GM19351 (cell line): ENCODE measurements at regions not wholly inside any gene's neighbourhood (a gene's known extent, or its start where the extent isn't known, plus 50 kb on each side); places are given as distances from the start of the nearest gene placed in this dataset.

Experiments
- ATAC-seq: cut with Tn5 transposase; IDR thresholded peaks from one replicate; pipeline ENCODE4 v1.9.1; 2021; ENCODE audit warnings: mild to moderate bottlenecking, moderate library complexity; ENCODE audit not compliant: unreplicated experiment

DNA sequence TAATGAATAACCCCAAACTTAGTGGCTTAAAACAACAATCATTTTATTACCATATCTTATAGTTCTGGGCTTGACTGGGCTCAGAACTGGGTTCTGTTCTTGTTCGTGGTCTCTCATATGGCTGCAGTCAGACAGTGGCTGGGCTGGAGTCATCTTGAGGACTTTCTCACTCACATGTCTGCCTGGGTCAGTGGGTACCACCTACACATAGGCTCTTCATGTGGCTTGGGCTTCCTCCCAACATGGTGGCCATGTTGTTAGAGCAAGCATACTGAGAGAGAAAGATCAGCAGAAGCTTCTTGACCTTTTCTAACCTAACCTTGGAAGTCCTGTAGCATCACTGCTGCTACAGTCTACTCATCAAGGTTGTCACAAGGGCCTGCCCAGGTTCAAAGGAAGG, 158.6 kb upstream of the SDK2 start:
- no peak for ATAC-seq

DNA sequence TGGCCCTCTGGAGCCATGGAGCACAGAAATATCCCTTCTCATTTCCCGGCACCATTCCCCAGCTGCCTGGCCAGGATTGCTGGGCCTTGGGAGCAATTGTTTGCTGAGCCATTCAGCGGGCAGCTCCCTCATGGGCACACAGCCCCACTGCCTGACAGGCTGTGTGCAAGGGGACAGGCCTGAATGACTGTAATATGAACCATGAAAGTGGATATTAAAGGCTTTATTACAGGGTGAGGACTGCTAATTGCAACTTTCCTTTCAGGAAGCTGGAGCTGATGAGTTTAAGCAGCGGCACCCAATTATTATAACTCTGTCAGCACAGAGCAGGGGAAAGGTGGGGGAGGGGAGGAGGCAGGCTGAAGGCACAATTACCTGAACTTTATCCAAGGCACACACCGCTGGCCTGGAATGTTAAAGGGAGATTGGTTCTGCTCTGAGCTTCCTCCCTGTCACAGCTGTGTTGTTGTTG, 159.8 kb upstream of the SDK2 start:
- ATAC-seq: no peak

DNA sequence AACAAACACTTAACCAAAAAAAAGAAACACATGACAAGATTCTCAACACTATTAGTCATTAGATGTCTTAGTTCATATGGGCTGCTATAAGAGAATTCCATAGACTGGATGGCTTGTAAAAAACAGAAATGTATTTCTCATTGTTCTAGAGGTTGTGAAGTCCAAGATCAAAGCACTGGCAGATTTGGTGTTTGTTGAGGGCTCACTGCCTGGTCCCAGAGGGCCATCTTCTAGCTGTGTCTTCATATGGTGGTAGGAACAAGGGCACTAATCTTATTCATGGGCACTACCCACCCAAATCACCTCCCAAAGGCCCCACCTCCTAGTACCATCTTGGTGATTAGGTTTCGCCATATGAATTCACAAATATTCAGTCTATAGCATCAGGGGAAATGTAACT, 162.5 kb upstream of the SDK2 start:
- no peak for ATAC-seq

DNA sequence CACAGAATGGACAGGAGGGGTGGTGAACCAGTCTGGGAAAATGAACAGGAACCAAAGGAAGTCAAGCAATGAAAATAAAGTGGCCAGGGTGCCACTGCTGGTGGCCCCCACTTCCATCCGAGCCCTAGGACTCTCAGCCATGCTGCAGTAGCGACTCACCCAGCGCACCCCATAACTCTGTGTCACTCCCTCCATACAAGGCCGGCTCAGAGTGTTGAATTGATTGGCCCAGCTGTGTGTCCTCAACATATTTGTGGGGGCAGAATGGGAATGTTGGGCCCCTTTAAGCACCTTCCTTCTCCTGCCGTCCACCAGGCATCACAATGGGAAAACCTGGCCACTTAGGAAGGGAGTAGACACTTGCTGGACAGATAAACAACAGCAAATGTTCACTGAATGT, 169.0 kb upstream of the SDK2 start:
- ATAC-seq: no peak

DNA sequence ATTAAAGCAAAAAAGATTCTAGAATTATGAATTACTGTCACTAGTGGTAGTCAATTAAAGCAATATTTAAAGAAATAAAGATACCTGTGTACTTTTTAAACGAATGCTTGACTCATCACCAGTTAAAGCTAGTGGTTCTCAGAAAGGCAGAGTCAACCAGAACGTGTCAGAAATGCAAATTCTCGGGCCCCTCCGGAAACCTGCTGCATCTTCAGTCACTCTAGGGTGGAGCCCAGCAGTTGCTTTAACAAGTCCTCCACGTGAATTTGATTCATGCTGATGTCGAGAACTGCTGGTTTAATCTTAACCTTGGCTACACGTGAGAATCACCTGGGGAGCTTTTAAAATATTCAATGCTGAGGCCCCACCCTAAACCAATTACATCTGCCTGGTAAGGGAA, 169.8 kb upstream of the SDK2 start:
- ATAC-seq: no peak

DNA sequence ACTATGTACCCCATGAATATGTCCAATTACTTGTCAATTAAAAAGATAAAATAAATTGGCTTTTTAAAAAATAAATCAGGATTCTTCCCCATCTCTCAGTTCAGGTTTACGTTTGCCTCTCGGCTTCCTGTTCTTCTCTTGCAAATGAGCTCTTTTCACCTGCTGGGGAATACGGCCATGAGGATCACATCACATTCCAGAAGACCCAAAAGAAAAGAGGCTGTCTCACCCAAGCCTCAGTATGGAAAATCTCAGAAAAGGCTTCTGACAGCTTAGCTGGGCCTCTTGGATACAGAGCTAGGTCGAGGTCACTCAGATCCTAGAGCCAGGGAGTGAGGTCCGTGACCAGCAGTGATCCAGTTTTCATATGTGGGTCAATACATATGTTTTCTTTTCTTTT, 171.2 kb upstream of the SDK2 start:
- ATAC-seq: no peak

DNA sequence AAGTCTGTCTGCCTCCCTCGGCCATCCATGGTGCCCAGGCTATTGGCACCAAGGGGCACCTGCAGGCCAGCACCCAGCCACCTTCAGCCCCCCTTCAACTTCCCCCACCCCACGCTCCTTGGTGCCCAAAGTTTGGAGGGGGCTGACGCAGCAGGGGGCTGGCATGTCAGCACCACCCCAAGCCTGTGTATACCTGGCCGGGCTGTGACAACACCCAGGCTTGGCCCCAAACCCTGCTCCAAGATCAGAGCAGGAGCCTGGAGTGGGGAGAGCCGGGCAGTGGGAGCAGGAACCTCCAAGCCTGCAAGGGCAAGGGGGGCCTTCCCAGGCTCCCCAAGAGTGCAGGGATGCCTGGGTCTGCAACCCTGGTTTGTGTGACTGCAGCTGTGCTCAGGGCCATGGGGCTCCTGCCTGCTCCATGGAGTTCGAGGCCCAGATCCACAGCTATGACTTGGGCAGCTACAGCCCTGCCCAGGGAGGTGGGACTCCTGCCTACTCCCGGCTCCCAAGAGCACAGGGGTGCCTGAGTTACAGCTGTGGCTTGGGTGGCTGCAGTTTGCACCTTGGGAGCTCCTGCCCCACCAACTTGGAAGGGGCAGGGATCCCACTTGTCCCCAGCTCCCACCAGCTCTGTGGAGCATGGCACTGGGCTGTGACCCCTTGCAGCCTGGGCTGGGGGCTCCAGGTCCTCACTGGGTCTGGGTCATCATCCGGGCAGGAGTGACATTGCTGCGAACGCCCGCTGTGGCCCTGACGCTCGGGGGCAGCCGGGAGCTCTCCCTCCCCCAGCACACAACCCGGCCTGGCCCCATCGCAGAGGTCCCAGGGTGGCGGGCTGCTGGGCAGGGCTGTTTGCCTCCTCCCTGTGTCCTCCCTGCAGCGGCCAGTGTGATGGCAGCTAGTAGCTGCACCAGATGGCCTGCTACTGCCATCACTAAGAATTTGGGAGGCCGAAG, 175.5 kb upstream of the SDK2 start:
- ATAC-seq: no peak

DNA sequence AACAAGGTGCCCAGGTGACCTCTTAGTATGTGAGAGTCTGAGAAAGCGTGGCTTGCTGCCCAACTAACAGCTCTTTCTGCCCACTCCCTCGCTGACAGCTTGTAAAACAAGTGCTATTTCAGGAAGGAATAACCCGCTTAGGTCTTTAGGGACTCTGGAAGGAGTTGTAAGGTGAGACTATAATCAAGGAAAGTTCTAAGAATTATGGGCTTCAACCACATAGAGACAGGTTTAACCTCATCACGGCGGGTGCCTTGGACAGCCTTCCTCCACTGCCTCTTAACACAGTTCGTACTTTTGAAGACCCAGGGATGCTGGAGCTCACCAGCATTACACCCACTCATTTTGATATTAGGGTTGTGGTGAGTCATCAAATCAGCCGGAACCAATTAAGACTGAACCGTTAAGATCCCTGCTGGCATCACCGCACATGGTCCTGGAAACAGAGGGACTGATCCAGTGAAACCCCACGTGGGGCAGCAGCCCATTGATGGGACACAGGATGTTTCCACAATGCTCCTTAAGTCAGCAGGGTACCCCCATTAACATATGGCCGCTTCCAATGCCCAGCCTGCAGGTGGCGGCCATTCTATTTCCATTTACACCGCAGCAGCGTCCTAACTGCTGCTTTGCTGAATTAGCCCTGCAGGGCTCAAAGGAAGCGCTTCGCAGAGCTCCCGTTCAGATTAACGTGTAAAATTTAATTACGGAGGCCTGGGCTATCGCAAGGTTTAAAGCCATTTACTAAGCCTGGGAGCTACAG, 176.6 kb upstream of the SDK2 start:
- no peak for ATAC-seq

DNA sequence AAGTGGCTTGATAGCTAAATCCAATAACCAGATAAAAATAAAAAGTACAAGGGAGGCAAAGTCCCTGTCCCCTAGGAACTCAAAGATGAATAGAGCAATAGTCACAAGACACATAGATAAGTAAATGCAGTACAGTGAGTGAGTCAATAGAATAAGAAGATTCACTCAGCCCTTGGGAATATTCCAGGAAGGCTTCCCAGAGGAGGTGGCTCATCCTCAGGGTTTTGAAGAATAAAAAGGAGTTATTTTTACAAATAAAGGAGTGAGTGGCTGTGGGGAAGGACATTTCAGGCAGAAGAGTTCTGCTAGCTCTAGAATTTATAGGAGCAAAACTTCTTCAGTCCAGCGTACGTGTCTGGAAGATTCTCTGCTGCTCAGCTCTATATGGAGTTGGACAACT, 177.4 kb upstream of the SDK2 start:
- no peak for ATAC-seq

DNA sequence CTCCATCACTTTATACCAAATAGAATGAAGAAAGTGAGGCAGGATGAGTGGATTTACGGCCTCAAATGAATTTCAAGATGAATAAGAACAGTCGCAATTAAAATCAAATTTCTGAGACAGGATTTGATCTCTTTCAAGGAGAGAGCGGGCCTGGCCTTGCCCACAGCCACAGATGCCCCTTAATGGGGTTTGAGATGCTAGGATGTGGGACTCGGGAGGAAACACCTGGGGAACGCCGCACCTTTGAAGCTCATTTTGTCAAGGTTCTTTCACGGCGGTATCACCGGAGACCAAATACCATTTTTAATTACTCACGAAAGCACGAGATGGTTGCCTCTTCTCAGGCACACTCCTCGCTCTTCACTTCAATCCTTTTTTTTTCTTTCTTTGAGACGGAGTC, 178.1 kb upstream of the SDK2 start:
- ATAC-seq: no peak

DNA sequence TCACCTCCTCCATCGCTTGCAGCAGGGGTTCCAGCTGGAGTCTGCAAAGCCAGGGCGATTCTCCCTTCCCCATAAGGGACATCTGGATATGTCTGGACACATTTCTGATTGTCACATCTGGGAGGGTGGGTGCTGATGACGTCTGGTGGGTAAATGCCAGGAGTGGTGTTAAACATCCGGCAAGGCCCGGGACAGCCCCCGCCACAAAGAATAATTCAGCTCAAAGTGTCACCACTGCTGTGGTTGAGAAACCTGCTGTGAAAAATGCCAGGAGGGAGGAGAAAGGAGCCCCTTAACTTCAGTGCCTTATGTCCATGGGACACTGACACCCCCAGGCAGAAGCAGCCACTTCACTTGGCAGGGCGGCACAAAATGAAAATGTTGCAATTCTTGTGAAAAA, 179.4 kb upstream of the SDK2 start:
- no peak for ATAC-seq

DNA sequence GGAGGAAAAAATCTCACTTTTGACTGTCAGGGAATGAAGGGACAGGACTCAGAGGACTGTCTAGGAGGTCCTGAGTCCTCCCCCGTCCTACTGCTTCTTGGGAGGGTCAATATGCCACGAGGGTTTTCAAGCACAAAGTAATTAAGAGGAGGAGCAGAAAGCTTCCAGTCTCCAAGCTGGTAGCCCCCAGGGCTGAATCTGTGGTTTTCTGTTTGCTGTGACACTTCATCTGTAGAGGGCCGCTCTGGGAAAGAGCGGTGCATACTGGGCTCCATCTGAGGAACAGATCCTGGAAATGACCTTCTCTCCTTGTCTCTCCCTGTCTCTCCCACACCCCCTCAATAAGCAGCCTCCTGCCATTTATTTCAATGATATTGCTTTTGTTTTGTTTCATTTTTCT, 180.1 kb upstream of the SDK2 start:
- ATAC-seq: no peak

DNA sequence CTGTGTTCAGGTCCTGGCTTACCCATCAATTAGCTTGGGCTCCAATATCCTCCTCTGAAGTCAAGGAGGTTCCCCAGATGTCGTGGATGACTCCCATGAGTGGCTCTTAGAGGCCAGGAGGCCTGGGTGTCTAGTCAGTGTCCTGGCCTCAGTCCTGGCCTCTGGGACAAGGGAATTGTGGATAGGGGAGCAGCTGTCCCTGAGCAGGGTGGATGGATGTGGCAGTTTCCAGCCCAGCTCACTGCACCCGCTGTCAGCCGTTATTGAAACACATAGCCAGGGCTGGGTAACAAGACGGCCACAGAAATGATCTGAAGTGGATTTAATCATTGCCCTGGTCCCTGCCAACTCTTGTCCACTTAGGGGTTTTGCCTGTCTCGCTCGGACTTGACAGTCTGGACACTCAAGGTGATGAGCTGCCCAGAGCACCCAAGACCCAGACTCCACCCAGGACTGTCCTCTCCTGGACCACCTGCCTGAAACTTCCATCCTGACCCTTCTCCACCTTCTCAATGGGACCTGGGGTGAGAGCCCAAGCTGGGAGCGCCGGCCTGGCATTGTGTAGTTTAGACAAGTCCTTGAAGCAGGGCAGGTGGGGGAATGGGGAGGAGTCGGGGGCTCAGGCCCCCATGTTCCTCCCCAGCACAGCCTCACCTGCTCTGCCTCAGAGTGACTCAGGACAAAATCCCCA, 182.1 kb upstream of the SDK2 start:
- ATAC-seq: no peak

DNA sequence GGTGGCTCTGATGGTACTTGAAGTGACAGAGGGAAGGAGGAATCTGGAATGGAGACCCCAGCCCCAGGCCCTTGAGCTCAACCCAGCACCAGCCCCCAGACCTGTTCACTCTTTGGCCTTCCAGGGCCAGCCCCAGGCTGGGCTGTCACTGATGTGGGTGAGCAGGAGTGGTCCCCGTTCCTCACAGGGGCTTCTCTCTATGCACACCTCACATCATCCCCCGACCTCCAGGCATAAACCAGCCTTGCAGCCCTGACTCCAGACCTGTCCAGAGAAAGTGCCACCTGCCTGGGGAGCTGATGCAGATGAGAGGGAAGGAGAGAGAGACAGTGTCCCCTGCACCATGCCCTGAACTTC, 182.6 kb upstream of the SDK2 start:
- no peak for ATAC-seq

DNA sequence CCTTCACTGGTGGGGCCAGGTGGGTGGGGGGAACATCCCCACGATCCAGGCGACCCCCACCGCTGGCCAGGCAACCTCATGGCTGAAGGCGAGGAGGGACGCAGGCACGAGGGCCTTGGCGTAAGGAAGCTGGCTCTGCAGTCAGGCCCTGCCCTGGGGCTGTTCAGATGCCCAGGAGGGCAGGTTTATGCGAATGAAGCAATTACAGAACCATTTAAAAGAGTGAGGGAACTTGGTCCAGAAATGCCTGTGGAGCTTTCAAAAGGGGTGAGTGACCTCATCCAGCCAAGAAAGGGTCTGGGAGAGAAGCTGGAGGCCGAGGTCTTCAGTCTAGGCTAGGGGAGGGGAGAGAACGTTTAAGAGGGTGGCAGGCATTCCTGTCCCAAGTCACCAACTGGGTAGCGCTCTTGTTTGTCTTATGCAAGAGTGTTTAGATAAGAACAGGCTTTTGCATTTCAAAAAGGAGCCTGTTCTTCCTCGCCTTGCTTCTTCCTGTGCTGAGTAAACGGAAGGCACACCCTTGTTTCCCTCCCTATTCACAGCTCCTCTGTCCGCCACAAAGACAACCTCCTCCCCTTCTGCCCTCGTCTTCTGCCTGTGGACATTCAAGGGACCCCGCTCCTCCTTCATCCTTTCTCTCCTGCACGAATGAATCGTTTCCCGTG, 183.5 kb upstream of the SDK2 start:
- no peak for ATAC-seq

DNA sequence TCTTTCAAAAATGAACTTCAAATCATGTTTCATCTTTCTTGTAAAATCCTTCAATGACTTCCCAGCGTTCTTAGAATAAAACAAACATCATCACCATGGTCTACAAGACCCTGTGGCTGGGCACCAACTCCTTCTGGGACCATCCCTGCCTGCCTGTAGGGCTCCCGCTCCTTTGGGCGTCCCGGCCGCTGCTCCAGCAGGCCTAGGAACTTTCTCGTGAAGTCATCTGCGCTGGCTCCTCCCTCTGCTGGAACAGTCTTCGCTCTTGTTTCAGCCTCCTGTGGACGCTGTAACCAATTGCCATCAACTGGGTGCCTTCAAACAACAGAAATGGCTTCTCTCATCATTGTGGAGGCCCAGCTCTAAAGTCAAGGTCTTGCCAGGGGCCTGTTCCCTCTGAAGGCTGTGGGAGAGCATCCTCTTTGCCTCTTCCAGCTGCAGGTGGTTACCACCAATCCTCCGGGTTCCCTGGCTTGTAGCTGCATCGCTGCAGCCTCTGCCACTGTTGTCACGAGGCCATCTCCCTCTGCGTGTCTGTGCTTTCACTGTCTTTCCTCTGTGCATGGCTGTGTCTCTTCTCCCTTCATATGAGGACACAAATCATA, 185.5 kb upstream of the SDK2 start:
- no peak for ATAC-seq

DNA sequence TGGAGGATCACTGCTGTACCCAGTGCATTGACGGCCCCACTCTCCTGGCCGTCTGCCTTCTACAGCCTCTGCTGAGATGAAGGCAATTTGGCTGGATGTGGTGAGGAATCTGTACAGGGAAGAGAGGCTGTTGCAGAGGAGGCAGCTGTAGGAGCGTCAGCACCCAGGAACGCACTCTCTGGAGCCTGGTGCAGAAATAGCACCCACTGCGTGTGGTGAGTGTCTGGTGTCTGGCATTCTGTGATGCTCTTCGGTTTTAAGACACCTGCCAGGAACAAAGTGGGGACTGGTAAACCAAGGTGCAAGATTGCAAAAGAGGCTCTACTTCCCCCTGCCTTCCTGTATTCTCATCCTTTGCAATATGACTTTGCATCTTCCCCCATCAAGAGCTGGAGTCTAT, 187.5 kb upstream of the SDK2 start:
- no peak for ATAC-seq

DNA sequence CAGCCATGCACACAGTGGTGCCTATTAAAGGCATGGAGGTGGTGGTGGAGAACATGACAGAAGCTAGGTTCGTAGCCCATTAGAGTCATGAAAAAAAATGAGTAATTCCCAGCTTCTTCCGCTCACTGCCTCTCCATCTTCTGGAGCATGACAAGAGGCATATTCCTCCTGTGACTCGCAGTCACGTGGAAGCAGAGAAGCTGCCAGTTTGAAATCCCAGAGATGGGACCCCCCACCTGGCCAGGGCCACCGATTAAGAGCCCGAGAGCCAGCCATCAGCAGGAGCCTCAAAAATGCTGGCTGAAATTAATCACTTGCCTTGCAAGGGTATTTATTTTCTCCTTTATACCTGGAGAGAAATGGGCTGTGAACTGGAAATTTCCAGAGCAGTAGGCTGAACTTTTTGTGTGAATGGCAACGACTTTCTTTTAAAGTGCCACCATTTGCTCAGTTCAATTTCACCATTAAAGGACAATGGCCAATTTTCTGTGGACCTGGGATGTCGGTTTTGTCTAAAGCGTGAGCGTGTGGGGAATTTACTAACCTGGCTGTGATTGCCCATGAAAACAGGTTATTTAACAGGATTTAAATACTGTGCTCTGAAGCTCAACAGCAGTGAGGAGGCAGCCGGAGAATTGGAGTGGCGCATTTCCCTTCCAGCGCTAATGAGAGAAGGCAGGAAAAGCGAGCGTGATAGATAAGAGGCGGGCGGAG, 189.7 kb upstream of the SDK2 start:
- ATAC-seq: no peak

DNA sequence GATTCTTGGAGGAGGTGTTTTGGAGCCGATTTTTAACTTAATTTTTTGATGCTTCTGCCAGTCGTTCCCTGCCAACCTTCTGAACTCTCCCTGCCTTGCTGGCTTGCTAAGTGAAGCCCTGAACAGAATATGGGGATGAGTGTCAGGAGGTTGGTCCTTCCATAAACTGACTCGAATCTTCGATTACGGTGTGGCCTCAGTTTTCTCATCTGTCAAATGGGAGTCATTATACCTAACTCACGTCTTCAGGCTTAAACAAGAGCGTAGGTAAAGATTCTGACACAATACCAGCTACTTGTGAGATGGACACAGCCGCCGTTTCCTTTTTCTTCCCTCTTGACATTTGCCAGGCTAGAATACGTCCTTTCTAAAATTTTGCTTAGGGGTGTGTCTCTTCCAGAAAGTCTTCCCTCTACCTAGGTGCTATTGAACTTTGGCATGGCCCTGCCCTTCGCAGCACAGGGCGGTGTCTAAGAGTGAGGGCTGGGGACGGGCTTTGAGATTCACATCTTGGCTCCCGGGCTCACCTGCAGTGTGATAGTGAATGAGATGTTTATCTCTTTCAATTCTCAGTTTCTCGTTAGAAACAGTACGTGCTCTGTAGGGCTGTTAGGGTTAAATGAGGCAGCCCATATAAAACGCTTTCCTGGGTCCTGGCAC, 190.6 kb upstream of the SDK2 start:
- no peak for ATAC-seq

DNA sequence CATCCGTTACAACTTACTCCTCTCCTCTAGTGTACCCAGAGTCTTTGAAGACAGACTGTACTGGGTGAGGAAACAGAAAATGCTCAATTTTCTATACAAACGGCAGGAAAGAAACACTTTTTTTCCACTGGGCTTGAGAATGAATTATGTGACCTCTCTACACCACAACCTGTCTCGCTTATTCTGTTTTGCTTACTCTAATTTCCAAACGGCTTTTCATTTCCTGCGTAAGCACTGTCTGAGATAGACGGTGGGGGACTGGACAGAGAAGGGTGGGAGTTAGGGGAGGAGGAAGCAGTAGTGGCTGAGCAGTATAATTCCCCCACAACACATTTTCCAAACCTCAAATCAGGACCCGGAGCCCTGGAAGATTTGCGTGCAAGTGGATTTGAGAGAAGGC, 191.4 kb upstream of the SDK2 start:
- ATAC-seq: no peak
